ENCODE measurements at regions not wholly inside any gene's neighbourhood (a gene's known extent, or its start where the extent isn't known, plus 50 kb on each side); places are given as distances from the start of the nearest gene placed in this dataset.

- TF ChIP-seq POLR2AphosphoS5 (IDR thresholded peaks at IDR 0.05; ENCODE audit: insufficient read depth, low read depth, low read length) (no peak), POLR2A (IDR thresholded peaks at IDR 0.05; ENCODE audit: low read depth, low read length) (no peak), CTCF (IDR thresholded peaks at IDR 0.05; ENCODE audit: extremely low read depth in 1 of 2, insufficient read depth in 1 of 2, low read depth in 1 of 2, low read length in 2 of 2) (no peak)
Observed at GRCh38 chr20:4578375-4578774, 107.9 kb upstream of the PRNP start.
